CD4-positive, alpha-beta memory T cell (primary cell): ENCODE measurements at regions not wholly inside any gene's neighbourhood (a gene's known extent, or its start where the extent isn't known, plus 50 kb on each side); places are given as distances from the start of the nearest gene placed in this dataset.
A peak's percentile ranks its signal among the peaks of the same experiment; 100 is the strongest.

Experiments used
- CTCF ChIA-PET: fragments of 350-600 bp; sonication (Branson Sonifier 250); formaldehyde crosslinking; loops from one replicate; lab custom pipeline; 2021; ENCODE audit warnings: inconsistent platforms; ENCODE audit not compliant: partially characterized antibody; lab: Charles Lee
- POLR2A ChIA-PET: fragments of 350-600 bp; sonication (Branson Sonifier 250); formaldehyde crosslinking; loops from one replicate; lab custom pipeline; 2021; ENCODE audit not compliant: partially characterized antibody; lab: Charles Lee
- DNase-seq, 5 donors: peaks; one replicate each; pipeline versions ENCODE4 v3.0.0 to v3.0.0-alpha.2; 2020 to 2022; ENCODE audit warnings: mixed read lengths in 1 of 5
- H3K27ac ChIP-seq: one replicate; pipeline ENCODE4 v1.7.0; 2013; ENCODE audit warnings: low read depth, low read length
- H3K27me3 ChIP-seq: 2 replicates; pipeline ENCODE4 v1.7.0; 2013; ENCODE audit warnings: mild to moderate bottlenecking, low read length, moderate library complexity; ENCODE audit not compliant: insufficient read depth
- H3K36me3 ChIP-seq: 2 replicates; pipeline ENCODE4 v1.7.0; 2013; ENCODE audit warnings: mild to moderate bottlenecking, low read length, moderate library complexity; ENCODE audit not compliant: insufficient read depth
- H3K4me1 ChIP-seq: 2 replicates; pipeline ENCODE4 v1.7.0; 2013; ENCODE audit warnings: mild to moderate bottlenecking, low read length, moderate library complexity; ENCODE audit not compliant: insufficient read depth
- H3K4me3 ChIP-seq, 2 donors: one replicate each; pipeline ENCODE4 v1.7.0; 2013; ENCODE audit warnings: low read length in 2 of 2, mild to moderate bottlenecking in 1 of 2
- H3K9me3 ChIP-seq, 2 donors: one replicate each; pipeline ENCODE4 v1.7.0; 2013; ENCODE audit warnings: low read length in 2 of 2, control low read depth in 1 of 2; ENCODE audit not compliant: control insufficient read depth in 1 of 2
- H3K27ac Mint-ChIP-seq, 7 donors: one replicate each; pipeline ENCODE4 v1.8.0; 2020 to 2021; ENCODE audit warnings: mixed read lengths in 7 of 7, mild to moderate bottlenecking in 6 of 7, inconsistent platforms in 3 of 7, moderate library complexity in 3 of 7
- H3K27me3 Mint-ChIP-seq, 2 donors: one replicate each; pipeline ENCODE4 v1.8.0; 2020 to 2021; ENCODE audit warnings: mixed read lengths in 2 of 2
- H3K36me3 Mint-ChIP-seq, 2 donors: one replicate each; pipeline ENCODE4 v1.8.0; 2020 to 2021; ENCODE audit warnings: mixed read lengths in 2 of 2, inconsistent platforms in 1 of 2, mild to moderate bottlenecking in 1 of 2
- H3K4me1 Mint-ChIP-seq, 4 donors: one replicate each; pipeline ENCODE4 v1.8.0; 2020 to 2021; ENCODE audit warnings: mixed read lengths in 4 of 4, mild to moderate bottlenecking in 1 of 4
- H3K4me3 Mint-ChIP-seq, 8 donors: one replicate each; pipeline ENCODE4 v1.8.0; 2020 to 2021; ENCODE audit warnings: mixed read lengths in 8 of 8, mild to moderate bottlenecking in 7 of 8, moderate library complexity in 6 of 8, inconsistent platforms in 3 of 8
- H3K9me3 Mint-ChIP-seq, 8 donors: one replicate each; pipeline ENCODE4 v1.8.0; 2020 to 2021; ENCODE audit warnings: mixed read lengths in 8 of 8, mild to moderate bottlenecking in 5 of 8, inconsistent platforms in 3 of 8, moderate library complexity in 1 of 8
- intact Hi-C: fragments of 100-400 bp; cut with micrococcal nuclease; formaldehyde crosslinking; loops from one replicate; pipeline ENCODE4 v1.15.1; 2023

DNA sequence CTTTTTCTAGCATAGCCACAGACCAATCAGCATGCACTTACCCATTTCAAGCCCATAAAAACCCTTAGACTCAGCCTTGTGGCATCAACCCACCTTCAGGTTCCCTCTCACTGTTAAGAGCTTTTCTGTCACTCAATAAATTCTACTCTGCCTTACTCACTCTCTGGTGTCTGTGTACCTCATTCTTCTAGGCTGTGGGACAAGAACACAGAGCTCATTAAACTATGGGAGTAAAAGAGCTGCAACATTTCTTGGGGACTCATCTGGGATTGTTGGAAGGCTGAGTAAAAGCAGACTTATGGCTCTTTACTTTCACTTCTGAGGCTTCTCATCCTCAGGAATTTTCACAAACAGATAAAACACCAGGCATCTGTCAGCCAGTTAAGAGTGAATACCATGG, 879.3 kb downstream of the ROBO2 start:
- no peak overlapping the region for H3K4me3 Mint-ChIP-seq
- CTCF ChIA-PET, result no interaction called here

GRCh38 chr3:77931255-77932009, 891.5 kb downstream of the ROBO2 start:
- Histone ChIP-seq H3K9me3 (no peaks in the 10 kb centered on the region), H3K4me3 (no peak overlapping the region), H3K36me3 (no peaks in the 10 kb centered on the region), H3K27ac (no peak overlapping the region), H3K4me1 (no peaks in the 10 kb centered on the region), H3K27me3 (no peaks in the 10 kb centered on the region)
- intact Hi-C loops, result no loop called here
- CTCF ChIA-PET, result no interaction called here
- Mint-ChIP-seq H3K4me1 (no peaks in the 10 kb centered on the region), H3K27ac (no peak overlapping the region), H3K36me3 (no peaks in the 10 kb centered on the region), H3K4me3 (no peak overlapping the region), H3K9me3 (peaks cover 0 to 26% (median 4%) of the 10 kb centered on the region in 8 donors), H3K27me3 (no peaks in the 10 kb centered on the region)
- POLR2A ChIA-PET, result no interaction called here
- no peak for DNase-seq

More for the DNA sequence above, 879.3 kb downstream of the ROBO2 start:
- POLR2A ChIA-PET, result no interaction called here
- Mint-ChIP-seq H3K4me1 (no peaks in the 10 kb centered on the region), H3K27ac (no peak overlapping the region), H3K27me3 (no peaks in the 10 kb centered on the region), H3K9me3 (peaks cover 0 to 32% (median 17%) of the 10 kb centered on the region in 8 donors), H3K36me3 (peaks cover 0 to 1% of the 10 kb centered on the region in 2 donors)
- DNase-seq, result no peak
- no peaks in the 10 kb centered on the region for H3K36me3 ChIP-seq
- H3K9me3 ChIP-seq, result peaks cover 0 to 6% of the 10 kb centered on the region in 2 donors
- no peak overlapping the region for H3K4me3 ChIP-seq
- H3K27me3 ChIP-seq, result no peaks in the 10 kb centered on the region
- no peak overlapping the region for H3K27ac ChIP-seq
- intact Hi-C loops, result no loop called here
- no peaks in the 10 kb centered on the region for H3K4me1 ChIP-seq

DNA sequence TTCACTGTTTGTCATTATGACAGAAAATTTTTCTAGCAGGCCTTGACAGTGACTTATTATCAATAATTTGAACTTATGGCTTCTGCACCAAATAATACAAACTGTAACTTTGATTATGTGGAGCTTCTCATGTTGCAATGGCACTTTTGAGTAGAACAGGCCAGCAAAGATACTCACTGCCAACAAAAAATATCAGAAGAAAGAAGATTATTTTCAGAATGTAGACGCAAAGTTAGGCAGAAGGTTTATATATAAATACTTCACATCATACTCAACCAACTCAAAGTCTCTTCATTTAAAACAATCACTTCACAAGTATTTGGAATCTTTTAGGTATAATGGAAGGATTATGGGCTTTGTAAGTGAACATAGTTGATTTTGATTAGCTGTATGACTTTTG, 893.0 kb downstream of the ROBO2 start:
- H3K27me3 ChIP-seq, result no peaks in the 10 kb centered on the region
- no peak overlapping the region for H3K27ac Mint-ChIP-seq
- no peak overlapping the region for H3K27ac ChIP-seq
- H3K4me3 Mint-ChIP-seq, result no peak overlapping the region
- DNase-seq, result no peak
- intact Hi-C loops, result no loop called here
- no peaks in the 10 kb centered on the region for H3K36me3 Mint-ChIP-seq
- H3K4me1 Mint-ChIP-seq, result no peaks in the 10 kb centered on the region
- H3K27me3 Mint-ChIP-seq, result no peaks in the 10 kb centered on the region
- H3K9me3 Mint-ChIP-seq, result peaks cover 0 to 31% (median 5%) of the 10 kb centered on the region in 8 donors
- ChIA-PET POLR2A (no interaction called here), CTCF (no interaction called here)
- H3K9me3 ChIP-seq, result no peaks in the 10 kb centered on the region
- no peak overlapping the region for H3K4me3 ChIP-seq
- H3K36me3 ChIP-seq, result no peaks in the 10 kb centered on the region
- no peaks in the 10 kb centered on the region for H3K4me1 ChIP-seq

DNA sequence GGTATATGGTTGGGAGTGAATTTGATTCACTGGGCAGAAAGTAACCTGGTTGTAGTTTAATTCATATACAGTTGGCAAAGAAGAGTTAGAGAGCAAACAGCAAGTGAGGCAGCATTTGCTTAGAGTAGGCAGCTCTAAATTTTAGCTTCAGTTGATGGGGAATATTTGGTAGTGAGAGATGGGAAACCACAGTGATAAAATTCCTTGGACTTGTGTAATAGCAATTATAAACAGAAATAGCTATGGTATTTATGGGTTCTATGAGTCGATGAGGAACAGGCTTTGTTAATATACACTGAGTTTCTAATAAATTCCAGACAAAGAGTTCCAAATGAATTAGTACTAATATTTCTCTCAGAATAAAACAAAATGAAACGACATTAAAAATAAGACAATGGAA, 894.0 kb downstream of the ROBO2 start:
- Mint-ChIP-seq H3K27me3 (no peaks in the 10 kb centered on the region), H3K9me3 (peaks cover 0 to 32% (median 3%) of the 10 kb centered on the region in 8 donors), H3K4me3 (no peak overlapping the region), H3K4me1 (no peaks in the 10 kb centered on the region), H3K36me3 (no peaks in the 10 kb centered on the region), H3K27ac (no peak overlapping the region)
- ChIA-PET CTCF (no interaction called here), POLR2A (no interaction called here)
- Histone ChIP-seq H3K27me3 (no peaks in the 10 kb centered on the region), H3K36me3 (no peaks in the 10 kb centered on the region), H3K27ac (no peak overlapping the region), H3K9me3 (no peaks in the 10 kb centered on the region), H3K4me3 (no peak overlapping the region), H3K4me1 (no peaks in the 10 kb centered on the region)
- intact Hi-C loops, result no loop called here
- DNase-seq, result no peak

DNA sequence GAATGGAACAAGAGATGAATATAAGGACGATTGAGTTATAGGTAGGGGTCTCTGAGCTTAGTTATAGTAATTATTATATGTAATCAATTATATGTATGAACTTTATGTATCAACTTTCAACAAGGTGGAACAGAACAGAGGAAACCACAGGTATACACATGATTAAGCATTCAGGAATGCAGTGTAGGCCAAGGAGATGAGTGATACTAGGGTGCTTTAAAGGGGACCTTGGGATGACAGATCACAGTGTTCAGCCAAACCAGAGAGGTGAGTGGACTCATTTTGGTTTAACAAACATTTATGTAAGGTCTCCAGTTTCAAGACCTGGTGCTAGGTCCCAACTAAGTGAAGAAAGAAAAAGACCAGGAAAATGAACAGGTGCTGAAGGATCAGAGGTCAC, 895.5 kb downstream of the ROBO2 start:
- intact Hi-C loops, result no loop called here

DNA sequence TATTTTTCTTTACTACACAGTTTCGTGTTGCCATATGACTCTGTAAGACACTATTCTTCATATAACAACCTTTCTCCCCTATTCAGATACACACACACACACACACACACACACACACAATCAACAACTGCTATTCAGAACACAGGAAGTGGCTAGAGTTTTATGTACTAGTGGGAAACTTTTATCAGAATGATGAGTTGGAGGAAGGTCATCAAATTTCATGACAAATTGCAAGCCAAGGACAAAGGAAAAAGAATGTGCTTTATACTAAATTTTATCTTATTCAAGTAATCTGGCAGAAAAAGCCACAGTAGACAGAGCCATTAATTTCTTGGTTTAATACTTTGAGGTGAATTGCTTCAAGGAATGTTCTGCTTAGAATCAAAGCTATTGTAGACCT, 899.8 kb downstream of the ROBO2 start:
- Mint-ChIP-seq H3K27ac (no peak overlapping the region), H3K9me3 (peaks cover 0 to 34% (median 6%) of the 10 kb centered on the region in 8 donors), H3K27me3 (no peaks in the 10 kb centered on the region), H3K4me1 (no peaks in the 10 kb centered on the region), H3K4me3 (no peak overlapping the region), H3K36me3 (no peaks in the 10 kb centered on the region)
- Histone ChIP-seq H3K9me3 (no peaks in the 10 kb centered on the region), H3K27ac (no peak overlapping the region), H3K36me3 (no peaks in the 10 kb centered on the region), H3K4me3 (no peak overlapping the region), H3K4me1 (no peaks in the 10 kb centered on the region), H3K27me3 (no peaks in the 10 kb centered on the region)
- ChIA-PET POLR2A (no interaction called here), CTCF (no interaction called here)
- intact Hi-C loops, result no loop called here
- DNase-seq, result no peak

More for the DNA sequence above, 895.5 kb downstream of the ROBO2 start:
- Histone ChIP-seq H3K36me3 (no peaks in the 10 kb centered on the region), H3K9me3 (no peaks in the 10 kb centered on the region), H3K4me1 (no peaks in the 10 kb centered on the region), H3K27me3 (no peaks in the 10 kb centered on the region), H3K27ac (no peak overlapping the region), H3K4me3 (no peak overlapping the region)
- peak overlapping the region in 1 of 7 donors; percentile 25 for H3K27ac Mint-ChIP-seq
- no peaks in the 10 kb centered on the region for H3K36me3 Mint-ChIP-seq
- no peaks in the 10 kb centered on the region for H3K4me1 Mint-ChIP-seq
- CTCF ChIA-PET, result no interaction called here
- POLR2A ChIA-PET, result no interaction called here
- H3K9me3 Mint-ChIP-seq, result peaks cover 0 to 36% (median 5%) of the 10 kb centered on the region in 8 donors
- no peaks in the 10 kb centered on the region for H3K27me3 Mint-ChIP-seq
- DNase-seq, result no peak
- no peak overlapping the region for H3K4me3 Mint-ChIP-seq

GRCh38 chr3:77943598-77943997, 903.7 kb downstream of the ROBO2 start:
- Histone ChIP-seq H3K27me3 (no peaks in the 10 kb centered on the region), H3K9me3 (peaks cover 0 to 5% of the 10 kb centered on the region in 2 donors), H3K4me1 (no peaks in the 10 kb centered on the region), H3K4me3 (no peak overlapping the region), H3K27ac (no peak overlapping the region), H3K36me3 (no peaks in the 10 kb centered on the region)
- Mint-ChIP-seq H3K27me3 (no peaks in the 10 kb centered on the region), H3K4me1 (no peaks in the 10 kb centered on the region), H3K9me3 (peaks cover under 1 to 17% (median 8%) of the 10 kb centered on the region in 8 donors), H3K27ac (no peak overlapping the region), H3K36me3 (no peaks in the 10 kb centered on the region), H3K4me3 (no peak overlapping the region)
- no peak for DNase-seq
- intact Hi-C loops, result no loop called here
- CTCF ChIA-PET, result no interaction called here
- POLR2A ChIA-PET, result no interaction called here
